ENCODE measurements at regions not wholly inside any gene's neighbourhood (a gene's known extent, or its start where the extent isn't known, plus 50 kb on each side); places are given as distances from the start of the nearest gene placed in this dataset.

DNA sequence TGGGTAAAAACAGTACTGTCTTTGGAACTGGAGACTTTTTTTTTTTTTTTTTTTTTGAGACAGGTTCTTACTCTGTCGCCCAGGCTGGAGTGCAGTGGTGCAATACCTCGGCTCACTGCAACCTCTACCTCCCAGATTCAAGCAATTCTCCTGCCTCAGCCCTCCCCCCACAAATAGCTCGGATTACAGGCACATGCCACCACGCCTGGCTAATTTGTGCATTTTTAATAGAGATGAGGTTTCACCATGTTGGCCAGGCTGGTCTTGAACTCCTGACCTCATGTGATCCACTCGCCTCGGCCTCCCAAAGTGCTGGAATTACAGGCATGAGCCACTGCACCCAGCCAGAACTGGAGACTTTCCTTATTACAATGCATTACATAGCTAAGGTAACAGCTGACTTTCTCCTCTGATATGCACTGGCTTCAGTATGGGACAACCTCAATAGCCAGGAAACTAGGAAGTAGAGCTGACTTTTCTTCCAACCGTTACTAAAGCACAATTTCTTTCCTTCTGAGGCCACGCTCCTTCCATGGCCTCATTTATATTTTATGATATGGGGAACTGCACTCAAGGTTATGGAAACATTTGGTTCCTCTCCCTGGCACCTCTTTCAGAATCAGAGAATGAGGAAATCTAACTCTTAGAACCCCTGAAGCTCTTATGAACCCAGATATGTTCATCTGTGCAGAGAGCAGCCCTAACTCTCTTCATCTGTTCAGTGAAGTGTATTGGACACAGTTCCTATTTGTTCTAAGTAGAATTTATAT is 53.5 kb upstream of the FAM9B start:
- Histone ChIP-seq H3K9me3 (no peaks in the 10 kb centered on the region), H3K4me1 (no peaks in the 10 kb centered on the region), H3K9ac (ENCODE audit: low read depth in 2 of 2, low read length in 2 of 2) (no peak overlapping the region), H3K36me3 (no peaks in the 10 kb centered on the region), H3K27me3 (no peaks in the 10 kb centered on the region), H3K4me3 (no peak overlapping the region), H3K27ac (no peak overlapping the region)
- TF ChIP-seq CTCF (IDR thresholded peaks at IDR 0.05) = no peak
- no peak for DNase-seq
- intact Hi-C loops (cut with DNase I) = no loop called here

- no peak overlapping the region for H3K4me3 ChIP-seq
- TF ChIP-seq CTCF (IDR thresholded peaks at IDR 0.05) = no peak
- H3K27ac ChIP-seq = no peak overlapping the region
- H3K9ac ChIP-seq (ENCODE audit: low read depth in 2 of 2, low read length in 2 of 2) = no peak overlapping the region
- DNase-seq = no peak
- no peaks in the 10 kb centered on the region for H3K27me3 ChIP-seq
- H3K36me3 ChIP-seq = no peaks in the 10 kb centered on the region
- H3K4me1 ChIP-seq = no peaks in the 10 kb centered on the region
- H3K9me3 ChIP-seq = no peaks in the 10 kb centered on the region
- intact Hi-C loops (cut with DNase I) = no loop called here
Measured at GRCh38 chrX:9088896-9089295, 55.0 kb upstream of the FAM9B start.

GRCh38 chrX:9090766-9091165 is 56.8 kb upstream of the FAM9B start:
- TF ChIP-seq CTCF (IDR thresholded peaks at IDR 0.05) = no peak
- no peaks in the 10 kb centered on the region for H3K36me3 ChIP-seq
- DNase-seq = no peak
- no peak overlapping the region for H3K4me3 ChIP-seq
- H3K27me3 ChIP-seq = no peaks in the 10 kb centered on the region
- intact Hi-C loops (cut with DNase I) = no loop called here
- no peaks in the 10 kb centered on the region for H3K4me1 ChIP-seq
- no peaks in the 10 kb centered on the region for H3K9me3 ChIP-seq
- H3K27ac ChIP-seq = no peak overlapping the region
- H3K9ac ChIP-seq (ENCODE audit: low read depth in 2 of 2, low read length in 2 of 2) = no peak overlapping the region

DNA sequence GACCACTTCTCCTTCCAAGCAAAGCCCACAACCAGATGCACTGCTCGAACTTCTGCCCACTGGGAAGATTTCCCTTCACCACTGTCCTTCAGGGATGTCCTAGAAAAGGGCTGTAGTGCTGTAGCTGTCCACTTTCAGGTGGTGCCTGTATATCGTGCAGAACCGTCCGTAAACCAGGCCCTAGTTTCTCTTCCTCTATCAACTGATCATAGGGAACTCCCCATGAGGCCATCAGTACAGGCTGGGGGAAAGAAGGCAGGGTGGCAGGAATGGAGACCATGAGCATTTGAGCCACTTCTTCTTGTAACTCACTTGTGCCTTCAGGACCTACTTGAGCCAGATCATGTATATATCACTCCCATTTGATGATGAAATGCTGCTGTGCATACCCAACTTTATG is 57.3 kb upstream of the FAM9B start:
- Histone ChIP-seq H3K36me3 (no peaks in the 10 kb centered on the region), H3K9me3 (no peaks in the 10 kb centered on the region), H3K4me1 (no peaks in the 10 kb centered on the region), H3K9ac (ENCODE audit: low read depth in 2 of 2, low read length in 2 of 2) (no peak overlapping the region), H3K4me3 (no peak overlapping the region), H3K27ac (no peak overlapping the region), H3K27me3 (no peaks in the 10 kb centered on the region)
- DNase-seq = no peak
- intact Hi-C loops (cut with DNase I) = no loop called here
- TF ChIP-seq CTCF (IDR thresholded peaks at IDR 0.05) = no peak

DNA sequence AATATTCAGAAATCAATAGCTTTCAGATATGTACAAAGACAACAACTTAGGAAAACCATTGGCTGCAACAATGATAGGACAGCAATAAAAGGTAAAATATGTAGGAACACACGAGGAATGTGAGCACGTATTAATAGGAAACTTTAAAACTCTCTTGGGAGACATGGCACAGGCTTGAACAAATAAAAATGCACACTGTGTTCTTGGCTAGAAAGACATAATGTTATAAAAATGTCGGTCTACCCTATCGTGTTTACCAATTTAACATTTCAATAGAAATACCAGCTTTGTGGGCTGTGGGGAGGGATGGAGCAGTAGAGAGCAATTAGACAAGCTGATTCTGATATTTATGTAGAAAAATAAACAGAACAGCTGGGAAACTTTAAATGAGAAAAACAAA is 69.0 kb upstream of the FAM9B start:
- no peak for TF ChIP-seq CTCF (IDR thresholded peaks at IDR 0.05)
- intact Hi-C loops (cut with DNase I) = no loop called here
- no peak for DNase-seq
- no peaks in the 10 kb centered on the region for H3K9me3 ChIP-seq
- H3K9ac ChIP-seq (ENCODE audit: low read depth in 2 of 2, low read length in 2 of 2) = no peak overlapping the region
- H3K27me3 ChIP-seq = no peaks in the 10 kb centered on the region
- H3K4me1 ChIP-seq = no peaks in the 10 kb centered on the region
- no peak overlapping the region for H3K4me3 ChIP-seq
- H3K36me3 ChIP-seq = no peaks in the 10 kb centered on the region
- H3K27ac ChIP-seq = no peak overlapping the region
